ENCODE measurements at regions not wholly inside any gene's neighbourhood (a gene's known extent, or its start where the extent isn't known, plus 50 kb on each side); places are given as distances from the start of the nearest gene placed in this dataset.

- Histone ChIP-seq H4K20me1 (ENCODE audit: insufficient read depth, low read length) (no peaks in the 10 kb centered on the region), H3K4me3 (ENCODE audit: low read length) (no peak overlapping the region), H3K27ac (ENCODE audit: low read length) (no peak overlapping the region), H3K36me3 (replicated peaks; ENCODE audit: low read depth, low read length) (no peaks in the 10 kb centered on the region), H3K9me3 (ENCODE audit: insufficient read depth, low read length) (no peaks in the 10 kb centered on the region), H3K4me2 (ENCODE audit: low read length) (no peak overlapping the region), H3K4me1 (ENCODE audit: low read length) (peaks cover 26% of the 10 kb centered on the region), H3K9ac (ENCODE audit: low read length) (no peak overlapping the region), H2AFZ (ENCODE audit: low read depth, low read length) (no peak overlapping the region), H3K27me3 (ENCODE audit: low read depth, low read length) (no peaks in the 10 kb centered on the region), H3K79me2 (ENCODE audit: low read length) (no peaks in the 10 kb centered on the region)
- no peak for TF ChIP-seq CTCF (IDR thresholded peaks at IDR 0.05; ENCODE audit: low read depth, low read length)
- no peak for TF ChIP-seq EZH2phosphoT487 (IDR thresholded peaks at IDR 0.05; ENCODE audit: low read depth)
Measured at GRCh38 chrX:39618178-39618577, 479.6 kb downstream of the BCOR start.

- Histone ChIP-seq H3K9me3 (ENCODE audit: insufficient read depth, low read length) (no peaks in the 10 kb centered on the region), H3K9ac (ENCODE audit: low read length) (no peak overlapping the region), H4K20me1 (ENCODE audit: insufficient read depth, low read length) (no peaks in the 10 kb centered on the region), H2AFZ (ENCODE audit: low read depth, low read length) (no peak overlapping the region), H3K79me2 (ENCODE audit: low read length) (no peaks in the 10 kb centered on the region), H3K27me3 (ENCODE audit: low read depth, low read length) (no peaks in the 10 kb centered on the region), H3K4me3 (ENCODE audit: low read length) (no peak overlapping the region), H3K36me3 (replicated peaks; ENCODE audit: low read depth, low read length) (no peaks in the 10 kb centered on the region), H3K27ac (ENCODE audit: low read length) (no peak overlapping the region), H3K4me1 (ENCODE audit: low read length) (peaks cover 21% of the 10 kb centered on the region), H3K4me2 (ENCODE audit: low read length) (no peak overlapping the region)
- no peak for TF ChIP-seq EZH2phosphoT487 (IDR thresholded peaks at IDR 0.05; ENCODE audit: low read depth)
Measured at GRCh38 chrX:39619182-39620009, 478.4 kb downstream of the BCOR start.

DNA sequence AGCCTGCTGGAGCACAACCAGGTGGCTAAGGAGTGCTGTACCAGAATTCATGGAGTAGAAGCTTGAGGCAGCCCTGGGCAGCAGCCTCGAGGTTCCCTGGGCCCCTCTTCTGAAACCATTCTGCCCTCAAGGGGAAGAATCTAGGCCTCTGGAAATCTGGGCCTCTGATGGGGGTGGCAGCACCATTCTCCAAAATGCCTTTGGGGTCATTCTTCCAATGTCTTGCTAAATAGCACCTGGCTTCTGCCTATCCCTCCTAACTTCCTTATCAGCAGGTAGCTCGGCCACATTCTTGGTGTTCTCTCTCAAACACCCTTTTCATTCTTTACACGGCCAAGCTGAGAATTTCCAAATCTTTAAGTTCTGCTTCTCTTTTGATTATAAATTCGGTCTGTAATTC is 473.6 kb downstream of the BCOR start:
- no peaks in the 10 kb centered on the region for H3K79me2 ChIP-seq (ENCODE audit: low read length)
- no peak overlapping the region for H2AFZ ChIP-seq (ENCODE audit: low read depth, low read length)
- TF ChIP-seq EZH2phosphoT487 (IDR thresholded peaks at IDR 0.05; ENCODE audit: low read depth), result no peak
- H3K36me3 ChIP-seq (replicated peaks; ENCODE audit: low read depth, low read length), result no peaks in the 10 kb centered on the region
- H3K9ac ChIP-seq (ENCODE audit: low read length), result no peak overlapping the region
- H3K4me3 ChIP-seq (ENCODE audit: low read length), result no peak overlapping the region
- no peaks in the 10 kb centered on the region for H3K4me1 ChIP-seq (ENCODE audit: low read length)
- no peaks in the 10 kb centered on the region for H4K20me1 ChIP-seq (ENCODE audit: insufficient read depth, low read length)
- no peaks in the 10 kb centered on the region for H3K27me3 ChIP-seq (ENCODE audit: low read depth, low read length)
- no peak overlapping the region for H3K27ac ChIP-seq (ENCODE audit: low read length)
- no peak overlapping the region for H3K4me2 ChIP-seq (ENCODE audit: low read length)
- H3K9me3 ChIP-seq (ENCODE audit: insufficient read depth, low read length), result no peaks in the 10 kb centered on the region

GRCh38 chrX:39625810-39626209 is 471.9 kb downstream of the BCOR start:
- no peak overlapping the region for H2AFZ ChIP-seq (ENCODE audit: low read depth, low read length)
- H3K27ac ChIP-seq (ENCODE audit: low read length), result no peak overlapping the region
- no peaks in the 10 kb centered on the region for H3K9me3 ChIP-seq (ENCODE audit: insufficient read depth, low read length)
- no peak overlapping the region for H3K9ac ChIP-seq (ENCODE audit: low read length)
- no peaks in the 10 kb centered on the region for H4K20me1 ChIP-seq (ENCODE audit: insufficient read depth, low read length)
- TF ChIP-seq EZH2phosphoT487 (IDR thresholded peaks at IDR 0.05; ENCODE audit: low read depth) (no peak), CTCF (IDR thresholded peaks at IDR 0.05; ENCODE audit: low read depth, low read length) (no peak)
- H3K4me1 ChIP-seq (ENCODE audit: low read length), result no peaks in the 10 kb centered on the region
- H3K4me3 ChIP-seq (ENCODE audit: low read length), result no peak overlapping the region
- H3K79me2 ChIP-seq (ENCODE audit: low read length), result no peaks in the 10 kb centered on the region
- H3K36me3 ChIP-seq (replicated peaks; ENCODE audit: low read depth, low read length), result no peaks in the 10 kb centered on the region
- no peaks in the 10 kb centered on the region for H3K27me3 ChIP-seq (ENCODE audit: low read depth, low read length)
- no peak overlapping the region for H3K4me2 ChIP-seq (ENCODE audit: low read length)

DNA sequence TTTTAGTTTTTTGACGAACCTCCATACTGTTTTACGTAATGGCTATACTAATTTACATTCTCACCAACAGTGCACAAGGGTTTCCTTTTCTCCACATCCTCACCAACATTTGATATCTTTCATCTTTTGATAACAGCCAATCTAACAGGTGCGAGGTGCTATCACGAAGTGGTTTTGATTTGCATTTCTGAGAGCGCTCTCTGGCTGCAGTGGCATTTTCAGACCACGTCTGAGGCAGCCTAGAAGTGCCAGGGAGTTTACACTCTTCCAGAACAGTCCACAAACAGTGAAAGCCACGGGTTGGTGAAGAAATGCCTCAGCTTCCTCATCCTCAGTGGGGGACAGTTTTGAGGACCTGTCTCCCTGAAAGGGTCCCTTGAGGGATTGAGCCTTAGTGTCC is 471.0 kb downstream of the BCOR start:
- H3K4me1 ChIP-seq (ENCODE audit: low read length), result no peaks in the 10 kb centered on the region

More for the DNA sequence above, 471.0 kb downstream of the BCOR start:
- no peaks in the 10 kb centered on the region for H3K27me3 ChIP-seq (ENCODE audit: low read depth, low read length)
- no peak overlapping the region for H3K9ac ChIP-seq (ENCODE audit: low read length)
- H4K20me1 ChIP-seq (ENCODE audit: insufficient read depth, low read length), result no peaks in the 10 kb centered on the region
- TF ChIP-seq CTCF (IDR thresholded peaks at IDR 0.05; ENCODE audit: low read depth, low read length) (no peak), EZH2phosphoT487 (IDR thresholded peaks at IDR 0.05; ENCODE audit: low read depth) (no peak)
- H3K4me2 ChIP-seq (ENCODE audit: low read length), result no peak overlapping the region
- H3K79me2 ChIP-seq (ENCODE audit: low read length), result no peaks in the 10 kb centered on the region
- H3K9me3 ChIP-seq (ENCODE audit: insufficient read depth, low read length), result no peaks in the 10 kb centered on the region
- no peaks in the 10 kb centered on the region for H3K36me3 ChIP-seq (replicated peaks; ENCODE audit: low read depth, low read length)
- no peak overlapping the region for H3K27ac ChIP-seq (ENCODE audit: low read length)
- no peak overlapping the region for H3K4me3 ChIP-seq (ENCODE audit: low read length)
- H2AFZ ChIP-seq (ENCODE audit: low read depth, low read length), result no peak overlapping the region

All from OCI-LY3 (cell line).